AG09309 (cell line): ENCODE measurements at regions not wholly inside any gene's neighbourhood (a gene's known extent, or its start where the extent isn't known, plus 50 kb on each side); places are given as distances from the start of the nearest gene placed in this dataset.

Experiments used
- DNase-seq: peaks from one replicate; pipeline ENCODE4 v3.0.0-alpha.2; 2010; ENCODE audit warnings: low read depth
- H3K4me3 ChIP-seq: 2 replicates; pipeline ENCODE4 v1.5.1; 2011; ENCODE audit warnings: mild to moderate bottlenecking, low read depth, low read length, moderate library complexity; ENCODE audit not compliant: control insufficient read depth
- TF ChIP-seq, protein P1 (sequence below): IDR thresholded peaks from 2 replicates; pipeline ENCODE4 v1.5.1; 2011; ENCODE audit warnings: mild to moderate bottlenecking, low read depth, low read length, inconsistent platforms; ENCODE audit not compliant: insufficient read depth, control insufficient read depth; ENCODE audit errors: missing control alignments

DNA sequence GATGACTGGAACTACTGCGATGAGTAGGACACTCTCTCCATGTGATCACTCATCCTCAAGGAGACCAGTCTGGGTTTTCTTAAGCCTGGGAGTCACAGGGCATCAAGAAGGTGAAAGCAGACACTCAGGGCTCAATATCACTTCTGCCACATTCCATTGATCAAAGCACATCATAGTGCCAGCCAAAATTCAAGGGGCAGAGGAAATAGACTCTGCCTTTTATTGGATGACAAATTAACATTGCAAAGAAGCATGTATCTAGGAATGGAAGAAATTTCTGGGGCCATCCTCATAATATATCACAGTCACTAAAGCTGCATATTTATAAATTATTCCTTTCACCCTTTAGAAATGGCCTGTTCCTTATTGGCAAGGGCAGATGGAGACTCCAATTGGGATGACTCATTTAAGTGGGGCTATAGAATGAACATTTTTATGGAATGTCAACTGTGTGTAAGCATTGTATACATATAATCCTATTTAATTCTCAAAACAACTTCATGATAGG lies 114.8 kb upstream of the CDC42EP3 start:
- DNase-seq, result no peak
- TF ChIP-seq, protein P1, sequence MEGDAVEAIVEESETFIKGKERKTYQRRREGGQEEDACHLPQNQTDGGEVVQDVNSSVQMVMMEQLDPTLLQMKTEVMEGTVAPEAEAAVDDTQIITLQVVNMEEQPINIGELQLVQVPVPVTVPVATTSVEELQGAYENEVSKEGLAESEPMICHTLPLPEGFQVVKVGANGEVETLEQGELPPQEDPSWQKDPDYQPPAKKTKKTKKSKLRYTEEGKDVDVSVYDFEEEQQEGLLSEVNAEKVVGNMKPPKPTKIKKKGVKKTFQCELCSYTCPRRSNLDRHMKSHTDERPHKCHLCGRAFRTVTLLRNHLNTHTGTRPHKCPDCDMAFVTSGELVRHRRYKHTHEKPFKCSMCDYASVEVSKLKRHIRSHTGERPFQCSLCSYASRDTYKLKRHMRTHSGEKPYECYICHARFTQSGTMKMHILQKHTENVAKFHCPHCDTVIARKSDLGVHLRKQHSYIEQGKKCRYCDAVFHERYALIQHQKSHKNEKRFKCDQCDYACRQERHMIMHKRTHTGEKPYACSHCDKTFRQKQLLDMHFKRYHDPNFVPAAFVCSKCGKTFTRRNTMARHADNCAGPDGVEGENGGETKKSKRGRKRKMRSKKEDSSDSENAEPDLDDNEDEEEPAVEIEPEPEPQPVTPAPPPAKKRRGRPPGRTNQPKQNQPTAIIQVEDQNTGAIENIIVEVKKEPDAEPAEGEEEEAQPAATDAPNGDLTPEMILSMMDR, result no peak
- H3K4me3 ChIP-seq, result no peak overlapping the region

DNA sequence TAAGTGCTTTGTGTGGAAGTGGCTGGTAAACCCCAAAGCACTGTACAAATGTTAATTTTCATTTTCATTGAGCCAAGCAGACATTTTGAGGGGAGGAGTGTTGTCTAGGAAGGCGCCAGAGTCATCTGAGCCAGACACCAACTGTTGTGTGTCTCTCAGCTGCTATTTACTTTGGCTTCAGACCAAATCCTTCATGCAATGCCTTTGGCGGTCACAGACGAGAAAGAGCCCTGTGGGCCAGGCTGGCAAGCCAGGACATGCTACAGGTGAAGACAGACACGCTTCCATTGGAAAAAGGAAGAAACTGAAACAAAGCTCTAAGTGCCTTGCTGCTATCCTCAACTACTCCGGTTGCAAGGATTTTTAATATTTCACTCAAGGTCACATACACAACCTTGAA lies 115.4 kb upstream of the CDC42EP3 start:
- no peak for DNase-seq
- no peak overlapping the region for H3K4me3 ChIP-seq
- TF ChIP-seq, protein P1, result no peak

DNA sequence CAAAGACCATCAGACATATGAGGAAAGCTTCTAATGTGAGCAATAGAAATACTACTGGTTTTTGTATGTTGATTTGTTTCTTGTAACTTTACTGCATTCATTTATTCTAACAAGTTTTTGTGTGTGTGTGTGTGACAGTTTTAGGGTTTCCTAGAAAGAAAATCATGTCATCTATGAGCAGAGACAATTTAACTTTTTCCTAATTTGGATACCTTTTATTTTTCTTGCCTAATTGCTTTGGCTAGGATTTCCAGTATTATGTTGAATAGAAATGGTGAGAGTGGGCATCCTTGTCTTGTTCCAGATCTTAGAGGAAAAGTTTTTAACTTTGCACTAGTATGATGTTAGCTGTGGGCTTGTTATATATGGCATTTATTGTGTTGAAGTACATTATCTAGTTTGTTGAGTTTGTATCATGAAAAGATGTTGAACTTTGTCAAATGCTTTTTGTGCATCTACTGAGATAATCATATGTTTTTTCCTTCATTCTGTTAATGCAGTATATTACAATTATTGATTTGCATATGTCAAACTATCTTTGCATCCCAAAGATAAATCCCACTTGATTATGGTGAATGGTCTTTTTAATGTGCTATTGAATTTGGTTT lies 117.3 kb upstream of the CDC42EP3 start:
- TF ChIP-seq, protein P1, result no peak
- H3K4me3 ChIP-seq, result no peak overlapping the region
- DNase-seq, result no peak

DNA sequence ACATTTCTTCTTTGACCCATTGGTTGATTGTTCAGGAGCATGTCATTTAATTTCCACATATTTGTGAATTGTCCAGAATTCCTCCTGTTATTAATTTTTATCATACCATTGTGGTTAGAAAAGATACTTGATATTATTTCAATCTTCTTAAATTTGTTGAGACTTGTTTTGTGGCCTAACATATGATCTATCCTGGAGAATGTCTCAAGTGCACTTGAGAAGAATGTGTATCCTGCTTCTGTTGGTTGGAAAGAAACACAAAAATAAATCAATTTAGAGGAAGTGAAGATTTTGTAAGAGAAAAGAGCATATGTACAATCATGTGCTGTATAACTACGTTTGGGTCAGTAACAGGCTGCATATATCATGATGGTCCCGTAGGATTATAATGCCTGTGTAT lies 118.6 kb upstream of the CDC42EP3 start:
- no peak overlapping the region for H3K4me3 ChIP-seq
- TF ChIP-seq, protein P1, result no peak
- no peak for DNase-seq

DNA sequence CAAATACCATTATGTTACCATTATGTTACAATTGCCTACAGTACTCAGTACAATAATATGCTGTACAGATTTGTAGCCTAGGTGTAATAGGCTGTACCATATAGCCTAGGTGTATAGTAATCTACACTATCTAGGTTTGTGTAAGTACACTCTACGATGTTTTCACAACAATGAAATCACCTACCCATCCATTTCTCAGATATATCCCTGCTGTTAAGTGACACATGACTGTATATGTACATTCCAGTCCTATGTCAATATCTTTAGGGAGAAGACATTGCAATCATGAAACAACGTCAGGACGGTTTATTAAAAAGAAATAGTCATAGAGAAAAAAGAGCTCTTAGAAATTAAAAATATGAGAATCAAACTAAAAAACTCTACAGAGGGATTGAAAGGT lies 119.0 kb upstream of the CDC42EP3 start:
- no peak for DNase-seq

DNA sequence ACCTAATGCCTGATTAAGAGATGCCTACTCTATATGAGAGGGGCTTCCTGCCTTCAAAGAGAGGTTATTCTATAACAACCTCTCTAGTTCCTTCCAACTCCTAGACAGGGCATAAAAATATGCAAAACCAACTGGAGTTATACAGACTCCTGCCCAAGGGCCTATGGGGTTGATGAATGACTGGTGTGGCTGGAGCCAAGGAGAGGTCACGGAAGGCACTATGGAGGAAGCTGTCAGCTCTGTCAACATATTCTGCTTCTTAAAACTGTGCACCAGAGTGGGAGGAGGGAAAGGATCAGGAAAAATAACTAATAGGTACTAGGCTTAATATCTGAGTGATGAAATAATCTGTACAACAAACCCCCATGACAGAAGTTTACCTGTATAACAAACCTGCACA lies 120.9 kb upstream of the CDC42EP3 start:
- TF ChIP-seq, protein P1, result no peak
- H3K4me3 ChIP-seq, result no peak overlapping the region
- DNase-seq, result no peak

More for the DNA sequence above, 119.0 kb upstream of the CDC42EP3 start:
- H3K4me3 ChIP-seq, result no peak overlapping the region
- TF ChIP-seq, protein P1, result no peak
